Esophagus mucosa (tissue), 1 donor: ENCODE measurements at regions not wholly inside any gene's neighbourhood (a gene's known extent, or its start where the extent isn't known, plus 50 kb on each side); places are given as distances from the start of the nearest gene placed in this dataset.

Experiments used
- ATAC-seq: fragments of 200-7000 bp; cut with Tn5 transposase; one replicate; pipeline ENCODE4 v1.9.1; 2020
- donor health status: DM: yes; HTN: yes; CAD: no.

GRCh38 chr9:14517154-14517906 is 175.9 kb downstream of the ZDHHC21 start:
- no peak for ATAC-seq

GRCh38 chr9:14516656-14517055 is 176.6 kb downstream of the ZDHHC21 start:
- ATAC-seq, result no peak

- no peak for ATAC-seq
Observed at GRCh38 chr9:14515571-14516198, 177.5 kb downstream of the ZDHHC21 start.

GRCh38 chr9:14515049-14515448 is 178.2 kb downstream of the ZDHHC21 start:
- ATAC-seq, result no peak

GRCh38 chr9:14512942-14513341 is 180.3 kb downstream of the ZDHHC21 start:
- no peak for ATAC-seq

GRCh38 chr9:14511452-14511851 is 181.8 kb downstream of the ZDHHC21 start:
- ATAC-seq, result no peak

GRCh38 chr9:14508884-14509283 is 184.3 kb downstream of the ZDHHC21 start:
- no peak for ATAC-seq

GRCh38 chr9:14501366-14501765 is 187.4 kb upstream of the NFIB start:
- ATAC-seq, result no peak

GRCh38 chr9:14500705-14501104 is 186.8 kb upstream of the NFIB start:
- ATAC-seq, result no peak

- no peak for ATAC-seq
Observed at GRCh38 chr9:14499976-14500375, 186.0 kb upstream of the NFIB start.

GRCh38 chr9:14498824-14499223 is 184.9 kb upstream of the NFIB start:
- no peak for ATAC-seq

- ATAC-seq, result no peak
Observed at GRCh38 chr9:14497476-14497875, 183.5 kb upstream of the NFIB start.

- no peak for ATAC-seq
Observed at GRCh38 chr9:14488421-14489190, 174.7 kb upstream of the NFIB start.

- no peak for ATAC-seq
Observed at GRCh38 chr9:14487547-14488185, 173.7 kb upstream of the NFIB start.

- ATAC-seq, result no peak
Observed at GRCh38 chr9:14485366-14485765, 171.4 kb upstream of the NFIB start.

GRCh38 chr9:14482856-14483255 is 168.9 kb upstream of the NFIB start:
- ATAC-seq, result no peak

GRCh38 chr9:14480526-14480925 is 166.6 kb upstream of the NFIB start:
- ATAC-seq, result no peak

GRCh38 chr9:14479163-14479560 is 165.2 kb upstream of the NFIB start:
- ATAC-seq, result no peak

- ATAC-seq, result no peak
Observed at GRCh38 chr9:14478175-14479162, 164.5 kb upstream of the NFIB start.

GRCh38 chr9:14471041-14471440 is 157.1 kb upstream of the NFIB start:
- ATAC-seq, result no peak

- ATAC-seq, result no peak
Observed at GRCh38 chr9:14467675-14468374, 153.9 kb upstream of the NFIB start.
